GM19025 (cell line): ENCODE measurements at regions not wholly inside any gene's neighbourhood (a gene's known extent, or its start where the extent isn't known, plus 50 kb on each side); places are given as distances from the start of the nearest gene placed in this dataset.
A peak's percentile ranks its signal among the peaks of the same experiment; 100 is the strongest.

Source experiments
- ATAC-seq: cut with Tn5 transposase; IDR thresholded peaks from one replicate; pipeline ENCODE4 v1.9.1; 2021; ENCODE audit warnings: mild to moderate bottlenecking, low read depth, moderate library complexity; ENCODE audit not compliant: unreplicated experiment

DNA sequence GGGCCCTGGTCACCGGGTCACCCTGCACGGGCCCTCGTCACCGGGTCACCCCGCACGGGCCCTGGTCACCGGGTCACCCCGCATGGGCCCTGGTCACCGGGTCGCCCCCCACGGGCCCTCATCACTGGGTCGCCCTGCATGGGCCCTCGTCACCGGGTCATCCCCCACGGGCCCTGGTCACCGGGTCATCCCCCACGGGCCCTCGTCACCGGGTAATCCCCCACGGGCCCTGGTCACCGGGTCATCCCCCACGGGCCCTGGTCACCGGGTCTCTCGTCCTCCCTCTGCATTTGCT is 77.6 kb downstream of the RIPK4 start:
- no peak for ATAC-seq

DNA sequence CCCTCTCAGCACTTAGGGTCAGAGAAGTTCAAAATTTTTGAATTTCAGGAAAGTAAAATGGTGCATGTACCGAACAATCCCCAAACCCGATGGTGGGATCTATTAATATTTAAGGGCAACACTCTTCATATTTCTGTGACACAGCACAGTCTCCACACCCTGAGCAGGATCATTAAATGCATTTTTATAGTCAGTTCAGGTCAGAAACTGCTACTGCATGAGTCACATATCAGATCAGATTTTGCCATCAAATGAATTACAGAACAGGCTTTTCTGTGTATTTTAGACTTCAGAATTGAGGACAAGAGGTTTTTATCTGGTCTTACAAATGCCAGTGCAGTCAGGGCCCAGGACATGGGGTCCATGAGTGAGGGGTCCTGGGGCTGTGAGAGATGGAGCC is 79.2 kb downstream of the RIPK4 start:
- ATAC-seq = no peak

DNA sequence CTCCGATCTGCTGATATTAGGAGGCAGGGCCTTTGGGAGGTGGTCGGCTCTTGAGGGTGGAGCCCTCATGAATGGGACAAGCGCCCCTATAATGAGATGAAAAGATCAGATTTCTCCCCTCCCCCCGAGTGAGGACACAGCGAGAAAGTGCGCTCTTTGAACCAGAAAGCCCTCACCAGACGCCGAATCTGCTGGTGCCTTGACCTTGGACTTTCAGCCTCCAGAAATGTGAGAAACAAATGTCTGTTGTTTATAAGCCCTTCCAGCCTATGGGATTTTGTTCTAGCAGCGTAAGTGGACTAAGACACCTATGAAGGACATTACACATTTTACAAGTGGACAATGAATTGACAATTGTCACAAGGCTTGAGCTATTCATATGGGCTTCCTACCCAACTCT is 80.2 kb downstream of the RIPK4 start:
- no peak for ATAC-seq

DNA sequence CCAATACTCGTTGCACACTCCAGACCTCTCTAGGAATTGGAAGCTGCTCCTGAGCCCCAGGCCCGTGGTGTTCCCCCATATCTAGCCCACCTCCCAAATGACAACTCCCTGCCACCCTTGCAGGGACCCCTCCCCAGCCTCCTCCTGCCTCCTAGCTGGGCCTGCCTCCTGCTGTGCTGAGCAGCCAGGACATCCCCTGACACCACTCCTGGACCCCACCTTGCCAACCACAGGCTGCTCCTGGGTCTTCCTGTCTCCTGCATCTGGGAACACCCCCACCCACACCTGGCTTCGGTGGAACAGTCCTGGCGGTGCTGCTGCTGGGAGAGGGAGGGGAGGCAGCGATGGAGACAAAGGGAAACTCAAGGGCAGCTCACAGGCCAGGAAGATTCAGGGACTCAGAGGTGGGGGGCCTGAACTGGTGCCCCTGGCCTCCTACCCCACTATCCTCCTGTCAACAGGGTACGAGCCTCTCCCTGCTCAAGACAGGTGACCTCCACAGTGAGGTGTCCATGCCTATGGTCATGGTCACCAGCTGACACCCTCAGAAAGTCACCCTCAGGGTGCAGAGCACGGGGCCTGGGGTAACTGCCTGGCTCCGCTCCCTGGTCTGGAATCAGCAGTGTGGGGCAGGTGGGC is 81.2 kb downstream of the RIPK4 start:
- ATAC-seq = no peak

DNA sequence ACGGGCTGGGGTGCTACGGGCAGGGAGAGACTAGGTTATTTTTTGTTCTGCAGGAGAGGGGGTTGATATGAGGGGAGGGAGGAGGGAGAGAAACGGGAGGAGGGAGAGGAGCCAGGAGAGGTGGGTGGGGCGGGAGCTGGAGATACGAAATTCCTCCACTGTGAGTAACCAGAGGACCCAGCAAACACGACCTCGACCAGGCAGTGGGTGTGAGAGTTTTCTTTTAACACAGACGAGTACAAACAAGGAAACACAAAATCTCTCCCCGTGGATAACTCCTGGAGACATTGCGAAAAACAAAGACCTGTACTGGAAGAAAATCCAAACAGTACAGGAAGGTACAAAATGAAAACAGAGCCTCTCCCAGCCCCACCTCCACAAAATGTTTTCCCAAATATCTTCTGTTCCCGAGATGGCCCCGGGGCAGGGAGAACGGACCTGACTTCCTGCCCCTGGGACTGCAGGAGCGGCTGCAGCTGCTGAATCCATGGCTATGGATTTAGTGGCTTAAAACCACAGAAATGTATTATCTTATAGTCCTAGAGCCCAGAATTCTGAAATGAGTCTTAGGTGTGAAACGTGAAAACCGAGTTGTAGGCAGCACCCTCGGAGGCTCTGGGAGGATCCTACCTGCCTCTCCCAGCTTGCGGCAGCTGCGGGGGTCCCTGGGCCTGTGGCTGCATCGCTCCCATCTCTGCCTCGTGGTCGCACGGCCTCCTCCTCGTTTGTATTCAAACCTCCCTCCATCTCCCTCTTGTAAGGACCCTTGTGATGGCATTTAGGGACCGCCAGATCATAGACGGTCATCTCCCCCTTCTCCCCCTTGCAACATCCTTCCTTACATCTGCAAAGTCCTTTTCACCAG is 82.2 kb downstream of the RIPK4 start:
- no peak for ATAC-seq

DNA sequence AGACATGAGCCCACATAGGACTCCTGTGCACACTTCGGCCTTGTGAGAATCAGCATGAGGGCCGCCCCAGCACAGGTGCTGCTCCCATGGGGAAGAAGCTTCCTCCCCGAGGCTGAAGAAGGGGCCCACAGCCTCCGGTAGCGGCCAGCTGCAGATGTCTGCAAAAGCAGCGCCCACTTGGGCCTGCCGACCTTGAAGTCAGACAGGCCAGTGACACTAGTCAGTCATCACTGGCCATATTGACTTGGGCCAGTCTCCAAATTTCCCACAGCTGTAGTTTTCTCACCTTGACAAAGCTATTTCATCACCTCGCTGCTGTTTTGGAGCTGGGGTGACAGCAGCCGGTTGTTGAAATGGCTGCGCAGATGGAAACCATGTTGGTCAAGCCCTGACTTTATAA is 83.0 kb downstream of the RIPK4 start:
- no peak for ATAC-seq

DNA sequence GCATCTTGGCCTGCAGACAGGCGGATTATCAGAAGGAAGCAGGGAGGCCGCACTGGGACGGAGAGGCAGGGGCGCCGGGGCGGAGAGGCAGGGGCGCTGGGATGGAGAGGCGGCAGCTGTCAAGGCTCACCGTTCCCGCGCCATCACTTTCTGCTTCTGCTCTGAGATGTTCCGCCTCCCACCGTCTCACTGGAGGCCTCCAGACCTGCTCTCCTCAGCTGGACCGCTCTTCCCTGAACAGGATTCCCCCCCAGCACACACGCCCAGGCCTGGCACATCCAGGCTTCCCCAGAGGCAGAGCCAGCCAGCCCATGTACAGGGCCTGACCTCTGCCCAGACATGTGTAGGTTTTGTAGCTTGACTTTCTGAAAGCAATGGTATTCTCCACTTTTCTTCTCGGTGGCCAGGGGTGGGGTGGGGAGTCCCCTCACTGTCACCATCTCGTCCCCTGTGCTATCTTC is 84.1 kb downstream of the RIPK4 start:
- ATAC-seq = no peak

DNA sequence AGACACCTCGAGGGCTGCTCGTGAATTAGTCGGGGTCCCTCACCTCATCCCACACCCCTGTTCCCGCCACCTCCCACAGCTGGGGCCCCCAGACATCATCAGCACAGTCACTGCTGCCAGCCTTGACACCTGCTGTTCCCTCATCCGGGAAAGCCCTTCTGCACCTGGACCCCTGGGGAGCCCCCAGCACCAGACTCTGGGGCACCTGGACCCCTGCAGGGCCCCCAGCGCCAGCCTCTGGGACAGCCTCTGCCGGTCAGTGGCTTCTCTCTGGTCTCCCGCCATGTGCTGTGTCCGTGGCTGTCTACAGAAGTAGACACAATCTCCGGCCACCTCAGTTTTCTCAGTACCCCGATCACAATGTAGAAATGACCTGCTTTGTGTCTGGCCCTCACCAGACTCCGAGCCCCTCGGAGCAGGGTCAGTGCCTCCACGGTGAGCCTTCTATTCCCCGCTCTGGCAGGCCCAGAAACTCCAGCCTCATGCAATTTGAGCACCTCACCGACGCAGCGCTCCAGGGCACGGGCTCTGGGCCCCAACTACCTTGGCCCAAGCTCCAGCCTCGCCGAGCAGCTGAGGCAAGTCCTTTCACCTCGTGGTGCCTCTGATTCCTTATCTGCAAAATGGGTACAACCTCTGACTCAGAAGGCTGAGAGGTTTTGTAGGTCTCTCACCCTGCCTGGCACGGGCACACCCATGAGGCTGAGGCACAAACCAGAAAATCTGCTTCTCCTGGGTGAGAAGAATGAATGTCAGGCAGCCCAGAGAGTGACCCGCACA is 84.7 kb downstream of the RIPK4 start:
- no peak for ATAC-seq

DNA sequence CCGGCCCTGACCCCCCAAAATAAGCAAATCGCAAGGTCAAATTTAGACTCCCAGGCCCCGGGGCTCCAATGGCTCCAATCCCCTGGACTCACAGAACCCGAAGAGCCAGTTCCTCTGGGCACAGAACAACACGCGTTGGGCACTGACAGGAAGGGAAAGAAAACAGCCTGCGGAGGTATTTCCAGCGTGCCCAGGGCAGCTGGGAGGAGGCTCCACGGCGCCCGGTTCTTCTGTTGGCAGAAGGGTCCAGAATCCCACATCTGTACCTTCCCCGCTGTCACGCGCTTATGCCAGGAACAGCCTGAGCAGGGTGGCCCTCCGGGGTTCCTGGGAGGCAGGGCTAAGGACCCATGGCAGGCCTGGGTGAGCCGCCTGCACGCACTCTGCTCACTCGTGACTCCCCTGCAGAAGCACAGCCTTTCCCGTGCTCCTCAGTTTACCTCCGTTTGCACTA is 85.5 kb downstream of the RIPK4 start:
- no peak for ATAC-seq

DNA sequence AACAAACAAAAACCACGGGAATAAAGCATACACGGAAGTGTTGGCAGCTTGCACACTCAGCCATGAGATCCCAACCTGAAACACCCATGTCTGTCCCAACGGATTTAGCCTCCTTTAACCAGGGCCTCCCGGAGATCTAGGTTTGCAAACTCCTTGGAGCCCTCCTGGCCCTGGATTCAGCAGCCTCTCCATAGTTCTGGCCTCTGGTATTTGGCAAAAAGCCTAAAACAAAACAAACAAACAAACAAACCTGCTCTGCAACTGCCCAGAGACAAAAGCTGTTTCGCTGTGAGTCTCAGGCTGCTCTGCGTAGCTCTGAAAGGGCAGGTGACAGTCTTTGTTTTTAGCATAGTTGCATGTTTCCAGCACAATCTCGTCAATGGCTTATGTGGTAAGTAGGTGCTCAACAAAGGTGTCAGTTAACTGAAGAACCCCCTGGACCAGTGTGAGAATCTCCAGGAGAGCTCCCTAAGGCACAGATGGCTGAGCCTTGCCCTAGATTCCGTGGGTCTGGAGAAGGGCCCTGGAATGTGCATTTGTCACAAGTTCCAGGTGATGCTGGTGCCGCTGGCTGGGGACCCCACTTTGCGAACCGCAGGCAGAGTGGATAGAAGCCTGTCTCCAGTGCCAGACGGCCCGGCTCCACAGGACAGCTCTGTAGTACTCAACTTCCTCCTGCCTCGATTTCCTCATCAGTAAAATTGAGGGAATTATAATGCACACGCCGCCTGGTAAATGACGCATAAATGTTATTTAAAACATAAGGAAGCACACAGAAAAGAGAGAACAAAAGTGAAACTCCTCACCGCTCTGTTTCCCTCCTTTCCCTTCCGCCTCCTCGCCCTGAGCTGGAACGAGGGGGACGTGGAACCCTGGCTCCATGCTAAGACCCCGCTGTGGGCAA is 86.2 kb downstream of the RIPK4 start:
- ATAC-seq = no peak

DNA sequence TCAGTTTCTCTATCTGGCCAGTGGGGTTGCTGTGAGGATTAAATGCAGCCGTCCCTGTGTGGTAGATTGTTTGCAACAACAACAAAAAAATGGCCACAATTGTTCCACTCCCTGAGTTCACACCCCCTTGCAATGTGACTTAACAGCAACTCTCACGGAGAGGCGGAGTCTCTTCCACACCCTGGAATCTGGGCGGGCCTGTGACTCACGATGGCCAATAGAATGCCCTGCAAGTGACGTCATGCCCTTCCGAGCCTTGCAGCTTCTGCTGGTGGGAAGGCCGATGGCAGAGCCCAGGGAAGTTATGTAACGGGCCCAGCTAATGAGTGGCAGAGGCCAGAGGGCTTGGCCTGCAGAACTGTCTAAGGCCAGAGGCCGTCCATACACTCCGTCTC is 87.9 kb downstream of the RIPK4 start:
- ATAC-seq = peak; percentile 49

DNA sequence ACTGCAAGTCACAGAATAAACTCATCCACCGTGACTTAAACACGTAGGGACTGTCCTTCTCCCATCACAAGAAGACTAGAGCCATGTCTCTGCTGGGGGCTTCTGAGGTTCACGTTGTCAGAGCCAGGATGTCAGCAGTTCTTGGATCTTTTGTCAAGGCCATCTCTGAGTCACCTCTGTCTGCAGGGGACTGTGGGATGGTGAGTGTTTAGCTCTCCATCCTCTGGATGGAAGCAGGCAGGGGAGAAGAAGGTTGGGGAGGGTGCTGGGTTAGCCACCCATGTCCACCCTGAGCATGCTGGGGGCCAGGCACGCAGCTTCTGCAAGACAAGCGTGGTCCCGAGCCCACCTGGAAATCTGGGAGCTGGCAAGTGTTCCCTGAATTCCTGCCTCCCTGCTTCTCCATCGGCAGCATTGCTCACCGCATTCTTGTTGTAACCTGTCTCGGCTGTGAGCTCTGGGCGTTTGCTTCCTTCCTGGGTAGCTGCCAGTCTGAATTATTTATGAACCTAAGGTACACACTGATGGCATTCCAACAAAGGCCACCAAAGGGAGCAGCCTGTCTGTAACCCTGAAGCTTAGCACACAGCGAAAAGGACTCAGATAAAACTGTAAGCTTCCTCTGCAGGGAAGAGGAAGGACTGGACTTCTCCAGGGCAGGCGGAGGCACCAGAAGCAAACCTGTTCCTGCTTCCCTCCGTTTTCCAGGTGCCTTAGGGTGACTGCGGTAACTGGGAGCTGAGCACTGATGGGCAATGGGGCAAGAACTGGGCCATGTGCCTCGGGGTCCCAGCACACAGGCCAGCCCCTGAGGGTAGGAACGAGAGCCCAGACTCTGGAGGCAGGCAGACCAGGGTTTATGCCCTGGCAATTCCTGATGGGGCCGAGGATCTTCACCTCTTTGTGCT is 88.6 kb downstream of the RIPK4 start:
- no peak for ATAC-seq

DNA sequence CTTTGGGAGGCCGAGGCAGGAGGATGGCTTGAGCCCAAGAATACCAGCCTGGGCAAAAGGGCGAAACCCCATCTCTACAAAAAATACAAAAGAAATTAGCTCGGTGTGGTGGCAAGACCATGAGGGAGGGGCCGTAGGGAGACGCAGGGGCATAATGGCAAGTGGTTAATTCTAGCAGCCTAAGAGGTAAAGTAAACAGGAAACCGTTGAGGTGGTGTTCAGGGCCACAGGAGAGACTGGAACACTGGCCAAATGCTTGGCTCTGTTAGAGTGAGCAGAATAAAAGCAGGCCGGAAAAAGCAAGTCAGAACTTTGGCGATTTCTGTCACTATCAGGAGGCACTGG is 89.2 kb downstream of the RIPK4 start:
- ATAC-seq = no peak

DNA sequence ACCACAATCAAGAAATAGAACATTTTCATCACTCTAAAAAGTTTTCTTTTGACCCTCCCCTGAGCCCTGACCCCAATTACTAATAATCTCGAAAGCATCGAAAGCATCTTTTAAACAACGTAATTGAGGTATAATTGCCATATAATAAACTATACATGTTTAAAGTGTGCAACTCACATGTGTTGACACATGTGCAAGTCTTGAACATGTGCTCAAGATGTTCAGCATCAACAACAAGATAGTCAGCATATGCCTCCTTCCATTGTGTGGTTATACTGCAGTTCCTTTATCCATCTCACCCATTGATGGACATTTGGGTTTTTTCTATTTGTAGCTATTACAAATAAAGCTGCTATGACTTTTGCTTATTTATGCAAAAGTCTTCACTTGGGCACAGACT is 90.7 kb downstream of the RIPK4 start:
- no peak for ATAC-seq

DNA sequence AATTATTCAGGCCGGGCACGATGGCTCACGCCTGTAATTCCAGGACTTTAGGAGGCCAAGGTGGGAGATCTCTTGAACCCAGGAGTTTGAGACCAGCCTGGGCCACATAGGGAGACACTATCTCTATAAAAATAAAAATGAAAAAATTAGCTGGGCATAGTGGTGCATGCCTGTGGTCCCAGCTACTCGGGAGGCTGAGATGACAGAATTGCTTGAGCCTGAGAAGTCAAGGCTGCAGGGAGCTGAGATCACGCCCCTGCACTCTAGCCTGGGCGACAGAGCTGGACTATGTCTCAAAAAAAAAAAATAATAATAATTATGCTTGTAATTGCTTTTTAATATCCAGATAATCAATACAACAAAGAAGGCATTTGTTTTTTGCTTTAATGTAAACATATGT is 91.3 kb downstream of the RIPK4 start:
- no peak for ATAC-seq

DNA sequence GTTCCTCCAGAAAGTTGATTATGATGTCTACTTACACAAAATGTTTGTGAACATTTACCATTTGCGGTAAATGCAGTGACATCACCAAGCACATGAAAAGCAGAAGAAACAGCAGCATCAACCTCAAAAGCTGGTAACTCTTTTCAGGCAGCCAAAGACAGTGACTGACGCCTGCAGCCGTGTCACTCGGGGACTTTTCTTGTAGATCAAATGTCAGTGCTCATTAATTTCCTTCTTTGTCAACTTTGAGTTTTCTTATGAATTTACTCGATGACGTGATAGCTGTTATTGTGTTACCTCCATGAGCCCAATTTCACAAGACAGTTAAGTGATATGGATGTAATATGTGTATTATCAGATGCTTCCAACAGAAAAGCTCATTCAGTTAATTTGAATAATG is 92.5 kb downstream of the RIPK4 start:
- ATAC-seq = no peak

DNA sequence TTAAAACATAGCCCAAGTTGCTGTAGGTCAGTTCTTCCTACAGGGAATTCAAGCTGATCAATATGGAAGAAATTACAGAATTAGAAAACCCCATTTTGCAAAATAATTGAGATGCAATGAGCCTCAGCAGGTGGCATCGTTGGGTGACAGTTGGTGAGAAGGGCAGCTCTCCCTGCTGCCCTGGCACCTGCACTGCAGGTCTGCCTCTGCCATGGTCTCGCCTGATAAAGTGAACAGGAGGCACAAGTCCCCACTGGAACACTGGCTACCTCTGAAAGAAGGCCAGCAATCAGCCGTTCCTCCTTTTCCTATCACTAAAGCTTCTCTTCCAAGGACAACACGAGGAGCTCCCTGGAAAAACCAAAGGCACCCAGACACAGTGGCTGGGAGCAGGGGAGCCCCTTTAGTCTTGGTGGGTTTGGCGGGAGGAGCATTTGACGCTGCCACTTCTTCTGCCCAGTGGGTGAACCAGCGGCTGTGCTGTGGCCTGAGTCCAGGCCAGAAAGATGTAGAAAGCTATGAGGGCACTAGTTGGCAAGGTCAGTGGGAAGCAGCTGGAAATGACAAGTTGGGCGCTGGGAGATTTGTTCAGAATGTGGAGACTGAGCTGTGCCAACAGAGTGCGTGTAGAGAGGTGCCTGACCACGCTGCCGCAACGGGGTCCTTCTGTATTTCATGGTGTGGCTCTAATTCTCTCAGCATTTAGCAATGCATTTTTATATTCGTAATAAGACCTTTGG is 93.1 kb downstream of the RIPK4 start:
- ATAC-seq = no peak

DNA sequence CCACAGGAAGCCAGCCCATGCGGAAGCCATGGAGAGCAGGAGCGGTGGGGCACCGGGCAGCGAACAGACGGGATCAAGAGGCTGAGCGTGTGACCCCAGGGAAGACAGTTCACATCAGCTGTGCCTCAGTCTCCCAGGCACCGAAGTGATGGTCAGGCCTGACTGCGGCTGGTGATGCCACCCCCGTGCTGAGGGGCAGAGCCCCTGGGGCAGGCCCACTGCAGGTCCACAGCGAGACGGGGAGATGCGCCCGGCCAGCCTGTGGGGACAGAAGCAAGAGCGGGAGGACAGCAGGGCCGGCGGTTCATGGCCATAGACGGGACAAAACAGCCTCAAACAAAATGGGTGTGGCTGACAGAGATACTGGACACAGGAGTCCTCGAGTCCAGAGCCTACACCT is 93.8 kb downstream of the RIPK4 start:
- no peak for ATAC-seq

DNA sequence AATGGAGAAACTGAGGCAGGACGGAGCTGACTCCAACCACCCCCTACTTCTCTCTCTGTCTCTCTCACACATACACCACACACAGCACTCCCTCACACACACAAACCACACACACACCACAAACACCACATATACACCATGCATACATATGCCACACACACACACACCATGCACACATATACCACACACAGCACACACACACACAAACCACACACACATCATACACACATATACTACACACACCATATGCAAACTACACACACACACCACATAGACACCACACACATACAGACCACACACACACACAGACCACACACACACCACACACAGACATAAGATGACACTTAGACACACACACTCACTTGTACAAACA is 94.3 kb downstream of the RIPK4 start:
- no peak for ATAC-seq
